H1 (cell line): ENCODE measurements at regions not wholly inside any gene's neighbourhood (a gene's known extent, or its start where the extent isn't known, plus 50 kb on each side); places are given as distances from the start of the nearest gene placed in this dataset.

Experiments used
- CBX5 ChIP-seq: fragments of 300-800, 300-1000 bp; sonication (generic); IDR thresholded peaks from 2 replicates; pipeline ENCODE4 v1.7.1; 2016; ENCODE audit warnings: antibody characterized with exemption, low read length, low read depth
- SAP30 ChIP-seq: fragments of 300-600 bp; sonication (generic); IDR thresholded peaks from 2 replicates; pipeline ENCODE4 v1.7.1; 2012; ENCODE audit warnings: low read length, moderate library complexity, mild to moderate bottlenecking, inconsistent platforms; ENCODE audit not compliant: insufficient read depth, insufficient replicate concordance
- SIRT6 ChIP-seq: IDR thresholded peaks from one replicate; pipeline ENCODE4 v1.7.1; 2012; ENCODE audit warnings: low read length, inconsistent platforms
- TF ChIP-seq, protein P1 (sequence below): IDR thresholded peaks from 2 replicates; pipeline ENCODE4 v1.6.1; 2012; ENCODE audit warnings: inconsistent platforms

DNA sequence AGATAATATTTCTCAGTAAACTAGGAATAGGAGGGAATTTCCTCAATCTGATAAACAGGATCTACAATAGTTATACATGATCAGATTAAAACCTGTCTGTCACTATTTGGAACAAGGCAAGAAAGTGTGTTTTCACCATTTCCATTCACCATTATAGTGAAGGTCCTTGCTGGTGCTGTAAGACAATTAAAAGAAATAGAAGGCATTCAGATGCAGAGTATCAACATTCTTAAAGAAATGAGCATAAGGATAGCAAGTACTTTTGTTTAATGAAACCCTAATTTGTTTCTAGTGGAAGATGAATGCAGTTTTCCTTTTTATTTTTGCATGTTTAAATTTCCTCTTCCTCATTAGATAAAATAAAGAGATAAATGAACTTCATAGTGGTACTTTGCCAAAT is 693.7 kb downstream of the PLCL1 start (continued):
- TF ChIP-seq, protein P1, sequence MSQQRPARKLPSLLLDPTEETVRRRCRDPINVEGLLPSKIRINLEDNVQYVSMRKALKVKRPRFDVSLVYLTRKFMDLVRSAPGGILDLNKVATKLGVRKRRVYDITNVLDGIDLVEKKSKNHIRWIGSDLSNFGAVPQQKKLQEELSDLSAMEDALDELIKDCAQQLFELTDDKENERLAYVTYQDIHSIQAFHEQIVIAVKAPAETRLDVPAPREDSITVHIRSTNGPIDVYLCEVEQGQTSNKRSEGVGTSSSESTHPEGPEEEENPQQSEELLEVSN, result no peak
- TF ChIP-seq SIRT6 (no peak), SAP30 (no peak), CBX5 (no peak)
